GM19240 (cell line): ENCODE measurements at regions not wholly inside any gene's neighbourhood (a gene's known extent, or its start where the extent isn't known, plus 50 kb on each side); places are given as distances from the start of the nearest gene placed in this dataset.

Experiments
- DNase-seq: peaks from one replicate; pipeline ENCODE4 v3.0.0; 2011; ENCODE audit warnings: low spot score; ENCODE audit not compliant: insufficient read length

DNA sequence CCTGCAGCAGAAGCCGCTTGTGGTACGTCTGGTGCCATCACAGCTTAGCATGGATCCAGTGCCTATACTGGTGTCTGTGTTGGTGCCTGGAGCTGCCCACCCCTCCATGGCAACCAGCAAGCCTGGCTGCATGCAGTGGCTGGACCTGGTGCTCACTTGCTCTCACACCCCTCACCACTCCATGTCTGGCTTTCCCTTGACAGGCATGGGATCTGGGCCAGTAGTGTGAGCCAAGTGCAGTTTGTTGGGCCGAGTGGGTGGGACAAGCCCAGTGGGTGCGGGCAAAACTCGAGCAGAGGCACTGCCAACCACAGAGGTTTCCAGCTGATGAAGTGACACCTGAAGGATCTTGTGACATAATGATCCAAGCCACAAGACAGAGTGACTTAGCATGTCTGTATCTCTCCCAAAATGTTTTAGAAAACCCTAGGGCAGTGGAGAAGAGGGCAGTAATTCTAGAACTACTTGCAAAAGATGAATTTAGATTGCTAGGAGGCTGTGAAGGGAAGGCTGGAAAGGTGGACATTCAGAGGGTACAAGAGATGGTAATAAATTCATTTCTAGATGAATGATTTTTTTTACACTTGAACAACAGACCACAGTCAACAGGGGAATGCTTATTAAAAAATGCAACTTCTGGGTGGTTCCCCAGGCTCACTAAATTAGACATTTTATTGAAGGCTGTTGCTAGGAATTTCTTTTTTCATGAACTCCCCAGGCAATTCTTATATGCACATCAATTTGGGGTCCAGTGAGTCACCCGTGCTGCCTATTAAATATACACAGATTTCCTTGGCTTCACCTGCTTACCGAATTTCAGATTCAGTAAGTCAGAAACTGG is 660.3 kb downstream of the TLR4 start:
- DNase-seq = no peak

DNA sequence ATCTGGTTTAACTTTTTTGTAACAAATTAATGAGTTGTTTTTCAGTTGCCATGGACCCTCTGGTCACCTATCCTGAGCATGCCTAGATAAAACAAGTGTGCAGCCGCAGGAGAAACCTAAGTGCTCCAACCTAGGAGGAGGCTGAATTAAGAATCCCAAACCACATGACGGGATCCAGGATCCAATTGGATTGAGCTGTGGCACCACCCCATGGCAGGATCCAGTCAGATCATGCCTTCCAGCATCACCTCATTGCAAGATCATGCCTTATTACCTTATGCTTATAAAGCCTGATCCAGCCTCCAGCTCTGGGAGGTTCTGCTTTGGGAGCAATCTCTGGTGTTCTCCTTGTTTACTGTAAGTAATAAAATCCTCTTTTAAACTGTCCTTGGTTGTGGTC is 662.0 kb downstream of the TLR4 start:
- DNase-seq = no peak

- no peak for DNase-seq
Measured at GRCh38 chr9:118367383-118367782, 663.2 kb downstream of the TLR4 start.

DNA sequence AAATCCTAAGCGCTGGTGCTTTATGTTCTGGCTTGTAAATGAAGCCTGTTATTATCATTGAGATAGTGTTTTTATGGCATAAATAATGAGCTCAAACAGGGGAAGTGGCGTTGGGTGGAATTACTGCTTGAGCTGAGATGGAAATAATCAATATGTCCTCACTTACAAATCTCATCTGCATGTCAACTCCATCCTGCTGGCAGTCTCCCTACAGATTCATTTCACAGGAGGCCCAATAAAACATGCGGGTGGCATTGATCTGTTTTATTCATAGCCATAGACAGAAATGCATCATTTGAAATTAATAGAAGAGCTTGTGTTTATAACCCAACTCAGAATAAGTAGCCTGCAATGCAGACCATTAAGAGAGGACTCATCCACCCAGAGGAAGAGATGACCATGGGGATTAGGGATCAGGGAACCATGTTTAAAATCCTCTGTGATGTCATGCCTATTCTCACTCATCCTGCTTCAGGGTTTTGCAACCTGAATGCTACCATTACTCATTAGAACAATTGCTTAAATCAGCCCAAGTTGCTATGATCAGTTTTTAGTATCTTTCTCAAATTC is 680.4 kb downstream of the TLR4 start:
- no peak for DNase-seq

DNA sequence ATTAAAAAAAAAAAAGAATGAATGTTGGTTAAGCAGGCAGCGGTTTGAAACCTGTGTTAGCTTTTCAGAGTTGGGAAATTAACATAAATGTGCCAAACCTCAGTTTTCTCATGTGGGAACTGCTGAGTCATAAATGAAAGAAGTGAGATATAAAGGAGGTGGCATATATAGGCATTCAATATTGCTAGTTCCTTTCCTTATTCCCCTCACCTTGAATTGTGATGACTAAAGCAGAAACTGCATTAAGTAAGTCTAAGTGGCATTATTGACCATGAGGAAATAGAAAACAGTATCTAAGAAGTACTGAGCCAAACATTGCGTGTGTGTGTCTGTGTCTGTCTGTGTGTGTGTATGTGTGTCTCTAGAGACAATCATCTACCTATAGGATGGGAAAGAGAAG is 691.2 kb downstream of the TLR4 start:
- DNase-seq = no peak

- no peak for DNase-seq
Measured at GRCh38 chr9:118401546-118401945, 697.3 kb downstream of the TLR4 start.

DNA sequence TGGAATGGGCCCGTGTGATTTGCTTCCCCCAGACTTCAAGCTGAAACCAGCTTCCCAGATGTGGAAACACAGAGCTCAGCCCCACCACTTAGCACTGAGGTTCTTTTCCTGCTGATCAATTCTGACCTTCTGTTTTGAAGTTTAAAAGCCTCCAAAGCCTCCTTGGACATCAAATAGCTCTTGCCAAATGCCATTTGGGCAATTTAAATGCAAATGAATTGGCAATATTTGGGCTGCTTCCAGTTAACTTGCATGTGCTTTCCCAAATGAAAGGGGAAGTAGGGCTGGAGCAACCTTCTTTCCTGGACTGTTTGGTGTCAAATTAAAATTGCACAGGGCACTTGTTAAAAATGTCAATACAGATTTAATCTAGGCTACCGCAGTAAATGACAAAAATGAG is 710.5 kb downstream of the TLR4 start:
- no peak for DNase-seq

- no peak for DNase-seq
Measured at GRCh38 chr9:118418887-118419565, 714.8 kb downstream of the TLR4 start.

DNA sequence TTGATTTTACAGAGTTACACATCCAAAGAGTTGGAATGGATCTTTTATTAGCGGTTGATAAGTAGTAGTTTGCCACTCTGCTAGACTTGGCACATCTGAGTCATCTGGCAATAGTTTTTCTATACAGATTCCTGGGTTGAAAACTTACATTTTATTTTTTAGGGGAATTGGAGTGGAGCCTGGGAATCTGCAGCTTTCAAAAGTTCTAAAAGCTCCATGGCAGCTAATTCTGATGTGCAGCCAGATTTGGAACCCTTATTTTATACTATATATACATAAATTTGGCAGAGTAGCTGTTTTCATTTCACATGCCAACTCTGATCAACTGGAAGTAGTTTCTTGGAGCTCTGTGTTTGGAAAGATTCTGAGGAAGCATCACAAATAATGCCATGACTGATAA is 715.5 kb downstream of the TLR4 start:
- DNase-seq = no peak

DNA sequence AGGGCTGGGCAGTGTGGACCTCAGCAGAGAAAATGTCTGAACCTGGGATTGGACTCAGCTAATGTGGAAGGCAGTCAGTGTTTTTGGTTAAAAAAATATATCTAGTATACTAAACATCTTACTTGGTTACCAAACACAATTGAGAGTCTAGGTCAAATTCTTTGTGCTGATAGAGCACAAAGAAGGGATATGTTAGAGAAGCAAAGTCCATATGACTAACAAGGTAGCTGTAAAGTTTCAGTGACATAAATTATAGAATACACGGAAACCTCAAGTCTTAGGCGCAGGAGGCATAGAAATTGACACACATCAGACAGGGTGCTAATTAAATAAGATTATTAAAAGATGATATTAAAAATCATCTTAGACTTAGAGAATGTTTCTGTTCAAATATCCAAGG is 718.3 kb downstream of the TLR4 start:
- DNase-seq = no peak

- no peak for DNase-seq
Measured at GRCh38 chr9:118423021-118423420, 718.8 kb downstream of the TLR4 start.

DNA sequence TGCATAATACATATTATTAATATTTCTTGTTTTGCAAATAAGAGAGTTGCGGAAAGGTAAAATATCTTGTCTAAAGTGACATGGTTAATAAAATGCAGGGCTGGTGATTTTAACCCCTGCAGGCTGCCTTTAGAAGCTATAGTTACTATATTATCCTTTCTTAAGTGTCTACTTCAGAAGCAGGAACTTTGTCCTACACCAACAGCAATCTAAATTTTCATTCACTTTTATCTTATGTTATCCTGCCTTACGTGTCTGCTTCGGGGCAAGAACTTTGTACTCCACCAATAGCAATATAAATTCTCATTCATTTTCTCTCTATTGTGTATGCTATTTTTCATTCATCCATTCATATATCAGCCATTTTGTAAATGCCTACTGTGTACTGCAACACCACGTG is 719.5 kb downstream of the TLR4 start:
- DNase-seq = no peak

DNA sequence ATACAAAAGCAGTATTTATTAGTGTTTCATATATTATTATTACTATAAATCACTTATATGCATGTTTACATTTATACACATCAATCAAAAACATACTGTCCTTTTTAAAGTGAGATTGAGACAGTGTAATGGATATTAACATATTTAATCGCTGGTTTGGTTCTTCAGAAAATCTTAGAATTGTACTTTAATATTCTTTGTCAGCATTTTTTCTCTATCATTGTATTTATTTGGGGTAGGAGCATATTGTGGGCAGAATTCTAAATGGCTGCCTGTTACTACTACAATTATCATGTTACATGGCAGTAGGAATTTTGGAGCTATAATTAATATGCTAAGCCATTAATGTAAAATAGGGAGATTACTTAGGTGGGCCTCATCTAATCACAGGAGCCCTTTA is 722.6 kb downstream of the TLR4 start:
- no peak for DNase-seq

- no peak for DNase-seq
Measured at GRCh38 chr9:118438810-118439209, 734.6 kb downstream of the TLR4 start.

GRCh38 chr9:118439441-118439840 is 735.2 kb downstream of the TLR4 start:
- DNase-seq = no peak

DNA sequence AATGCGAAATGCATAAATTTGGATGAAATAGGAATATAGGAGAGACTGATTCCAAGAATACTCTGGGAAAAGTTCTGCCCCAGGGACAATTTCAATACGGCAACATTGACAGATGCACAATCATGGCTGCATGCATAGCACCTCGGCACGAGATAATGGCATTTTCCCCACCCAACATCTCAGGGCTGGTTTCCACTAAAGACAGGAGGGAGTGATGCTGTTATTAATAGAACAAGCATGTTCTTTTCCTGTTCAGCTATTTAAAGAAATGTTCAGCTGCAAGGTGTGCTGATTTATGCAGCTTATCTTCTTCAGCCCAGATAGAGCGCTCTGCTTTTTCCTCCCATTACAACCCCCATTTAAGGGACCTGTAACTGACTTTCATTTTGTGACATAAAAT is 740.2 kb downstream of the TLR4 start:
- no peak for DNase-seq

DNA sequence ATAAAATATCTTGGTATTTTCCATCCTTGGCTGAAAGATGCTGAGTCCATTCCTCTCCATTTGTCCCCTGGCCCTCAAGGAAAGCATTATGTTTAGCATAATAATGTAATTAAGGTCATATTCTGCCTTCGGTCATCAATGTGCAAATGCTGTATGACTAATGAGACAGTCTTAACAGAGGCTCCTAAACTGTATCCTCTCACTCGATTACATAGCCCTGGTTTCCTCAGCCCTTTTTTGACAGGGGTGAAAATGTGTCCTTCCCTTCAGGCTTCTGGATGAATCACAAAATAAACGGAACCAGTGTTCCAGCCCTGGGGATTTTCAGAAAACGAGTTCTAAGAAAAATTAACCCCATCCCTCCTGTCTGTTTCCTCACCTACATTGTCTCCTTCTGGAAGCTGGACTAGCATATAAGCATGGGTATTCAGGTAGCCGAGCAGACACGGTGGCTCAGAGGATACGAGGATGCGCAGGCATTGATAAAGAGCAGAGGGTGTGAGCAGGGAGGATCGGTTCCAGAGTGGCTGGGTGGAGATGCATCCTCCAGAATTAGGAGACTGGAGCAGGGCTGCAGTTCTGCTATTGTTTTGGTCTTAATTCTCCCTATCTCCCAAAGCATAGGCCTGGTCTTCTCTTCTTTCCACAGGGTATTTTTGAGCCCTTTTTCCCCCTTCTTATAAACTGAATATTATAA is 742.9 kb downstream of the TLR4 start:
- DNase-seq = no peak

GRCh38 chr9:118449554-118449953 is 745.4 kb downstream of the TLR4 start:
- no peak for DNase-seq

DNA sequence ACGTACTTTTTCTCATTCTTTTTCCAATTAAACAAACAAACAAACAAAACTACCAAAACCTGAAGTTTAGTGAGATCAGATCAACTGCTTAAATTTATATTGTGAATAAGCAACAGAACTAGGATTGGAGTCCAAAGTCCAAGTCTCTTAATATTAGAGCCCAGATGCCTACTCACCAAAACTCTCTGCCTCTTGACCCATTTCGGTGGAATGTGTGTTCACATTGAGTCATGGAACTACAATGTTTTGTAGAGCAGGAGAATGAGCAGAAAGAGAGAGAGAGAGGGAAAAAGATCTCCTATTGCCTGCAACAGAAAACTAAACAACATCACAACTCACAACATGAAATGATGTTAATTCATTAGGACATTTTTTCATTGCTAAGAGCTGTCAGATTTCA is 751.1 kb downstream of the TLR4 start:
- no peak for DNase-seq

GRCh38 chr9:118455788-118456187 is 751.6 kb downstream of the TLR4 start:
- DNase-seq = no peak

DNA sequence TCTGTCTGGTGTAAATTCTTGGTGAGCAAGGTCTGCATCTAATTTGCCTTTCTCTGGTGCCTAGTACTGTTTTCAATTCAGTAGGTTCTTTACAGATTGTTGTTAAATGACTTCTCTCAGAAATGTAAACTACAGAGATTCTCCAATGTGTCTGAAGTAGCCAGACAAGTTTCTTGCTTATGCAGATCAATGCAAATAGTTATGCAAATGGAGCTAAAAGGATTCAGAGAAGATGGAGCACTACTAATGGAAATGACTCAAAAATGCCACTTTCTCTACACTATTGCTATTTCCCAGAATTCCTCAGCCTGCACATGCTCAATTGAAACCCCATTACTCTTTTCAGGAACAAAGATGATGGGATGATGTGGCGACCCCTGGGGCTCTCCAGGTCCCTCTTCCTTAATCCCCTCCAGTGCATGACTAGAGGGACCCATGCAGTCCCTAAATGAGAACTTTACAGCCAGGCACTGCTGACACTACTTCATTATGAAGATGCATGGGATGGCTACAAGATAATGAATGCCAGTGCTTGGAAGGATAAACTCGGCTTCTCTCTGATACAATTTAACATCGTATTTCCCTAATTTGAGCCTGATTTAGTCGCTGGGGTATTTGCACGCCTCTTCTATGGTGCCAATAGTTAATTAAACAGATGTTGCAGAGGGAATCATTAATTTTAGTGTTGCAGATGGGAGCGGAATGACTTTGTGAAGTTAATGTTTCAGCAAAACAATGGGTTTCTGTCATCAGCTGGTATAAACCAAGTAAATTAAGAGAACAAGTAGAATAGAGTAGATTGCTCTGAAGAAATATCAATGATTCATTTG is 753.2 kb downstream of the TLR4 start:
- no peak for DNase-seq
